Stimulated activated CD4-positive, alpha-beta T cell treated with anti-CD3 and anti-CD28 coated beads, Interleukin-2, amount 100 ng/mL, for 48 hours (primary cell): ENCODE measurements at regions not wholly inside any gene's neighbourhood (a gene's known extent, or its start where the extent isn't known, plus 50 kb on each side); places are given as distances from the start of the nearest gene placed in this dataset.
"Not testable (repeated sequence)": the region's sequence is repeated elsewhere in the genome, so short reads cannot be mapped to it uniquely, and the experiment has no call there.

Experiments
- DNase-seq, 2 donors: peaks; one replicate each; pipeline ENCODE4 v3.0.0-alpha.2; 2020

- not testable (repeated sequence) for DNase-seq
These were observed 97.5 kb downstream of the ZNF664 start for GRCh38 chr12:124070394-124071074.

GRCh38 chr12:124071075-124071443 lies 98.0 kb downstream of the ZNF664 start:
- no peak for DNase-seq

GRCh38 chr12:124073356-124074035 lies 100.5 kb downstream of the ZNF664 start:
- no peak for DNase-seq

- DNase-seq: no peak
These were observed 102.8 kb downstream of the ZNF664 start for GRCh38 chr12:124075841-124076240.

- DNase-seq: no peak
These were observed 104.7 kb downstream of the ZNF664 start for GRCh38 chr12:124077701-124078100.

DNA sequence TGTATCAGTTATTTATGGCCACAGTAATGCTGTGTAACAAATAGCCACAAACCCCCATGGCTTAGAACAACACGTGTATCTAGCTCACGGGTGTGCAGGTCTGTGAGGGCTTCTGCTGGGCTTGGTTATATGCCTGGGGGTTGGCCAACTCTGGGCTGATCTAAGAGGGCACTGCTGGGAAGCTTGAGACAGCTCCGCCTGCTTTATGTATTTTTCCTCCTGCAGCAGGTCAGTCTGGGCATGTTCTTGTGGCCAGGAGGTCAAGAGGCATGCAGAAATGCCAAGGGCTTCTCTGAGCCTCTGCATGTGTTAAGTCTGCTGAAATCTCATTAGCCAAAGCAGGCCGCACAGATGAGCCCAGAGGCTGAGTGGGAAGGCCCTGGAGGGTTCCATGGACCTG lies 105.8 kb downstream of the ZNF664 start:
- DNase-seq: no peak

GRCh38 chr12:124080649-124081048 lies 107.6 kb downstream of the ZNF664 start:
- no peak for DNase-seq

DNA sequence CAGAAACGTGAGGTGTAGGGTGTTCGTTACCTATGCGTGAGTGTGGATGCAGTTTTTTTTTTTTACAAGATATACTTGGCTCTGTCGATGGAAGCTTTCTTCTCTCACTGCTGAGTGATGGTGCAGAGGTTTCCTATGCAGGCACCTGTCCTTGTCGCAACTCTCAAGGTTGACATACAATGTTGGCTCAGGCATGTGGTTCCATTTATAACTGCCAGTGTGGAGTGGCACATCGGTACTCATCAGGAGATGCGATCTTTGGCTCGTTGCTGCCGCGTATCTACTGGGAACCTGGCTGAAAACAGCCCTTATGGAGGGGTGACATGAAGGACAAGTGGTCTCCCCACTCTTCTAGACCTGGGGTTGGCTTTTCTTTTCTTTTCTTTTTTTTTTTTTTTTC lies 109.0 kb downstream of the ZNF664 start:
- no peak for DNase-seq

DNA sequence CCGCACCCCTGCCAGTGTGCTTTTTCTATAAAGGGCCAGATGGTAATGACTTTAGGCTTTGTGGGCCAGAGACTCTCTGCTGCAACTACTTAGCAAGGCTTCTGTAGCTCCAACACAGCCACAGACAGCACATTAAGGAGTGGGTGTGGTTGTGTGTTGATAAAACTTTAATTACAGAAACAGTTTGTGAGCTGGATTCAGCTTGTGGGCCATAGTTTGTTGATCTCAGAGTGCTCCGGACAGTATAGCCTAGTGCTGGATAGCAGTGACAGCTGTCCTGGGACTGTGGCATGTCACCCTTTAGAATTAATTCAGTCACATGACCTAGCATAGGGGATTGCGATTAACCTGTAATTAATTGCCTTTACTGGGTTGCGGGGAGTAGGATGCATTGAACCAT lies 109.7 kb downstream of the ZNF664 start:
- no peak for DNase-seq

GRCh38 chr12:124083708-124084107 lies 110.7 kb downstream of the ZNF664 start:
- no peak for DNase-seq

DNA sequence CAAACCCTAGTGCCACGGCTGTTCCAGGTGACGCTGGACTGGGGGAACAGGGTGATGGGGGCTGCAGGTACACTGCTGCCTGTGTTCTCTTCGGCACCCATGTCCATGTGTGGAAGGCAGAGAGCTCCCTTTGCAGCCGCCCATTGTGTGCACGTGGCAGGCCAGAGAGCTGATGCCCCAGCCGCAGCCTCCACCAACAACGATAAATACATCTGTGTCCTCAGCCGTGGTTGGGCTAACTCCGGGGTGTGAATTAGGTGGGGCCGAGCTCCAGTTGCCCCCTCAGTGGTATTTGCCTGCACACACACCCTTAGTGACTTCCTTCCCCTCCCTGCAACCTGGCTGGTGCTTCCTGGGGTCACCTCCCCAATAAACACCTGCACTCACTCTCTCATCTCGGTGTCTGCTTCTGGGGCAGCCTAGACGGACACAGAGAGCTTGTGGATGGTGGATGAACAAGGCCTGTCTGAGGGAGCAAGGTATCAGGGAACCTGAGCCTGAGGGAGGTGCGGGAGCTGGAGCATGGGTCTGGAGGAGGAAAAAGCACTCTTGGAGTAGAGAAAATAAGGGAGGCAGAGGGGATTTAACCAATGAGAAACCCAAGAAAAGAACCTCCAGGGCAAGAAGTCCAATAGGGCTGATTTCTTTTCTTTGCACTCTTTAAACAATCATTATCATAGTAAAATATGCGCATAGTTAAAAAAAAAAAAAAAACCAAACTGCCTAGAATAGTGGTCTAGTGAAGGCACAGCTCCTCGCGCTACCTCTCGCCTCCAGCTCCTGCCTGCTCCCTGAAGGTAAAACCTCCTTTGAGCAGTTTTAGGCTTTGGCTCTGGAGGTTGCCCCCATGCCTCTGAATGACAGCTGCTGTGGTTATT lies 112.6 kb downstream of the ZNF664 start:
- DNase-seq: no peak

DNA sequence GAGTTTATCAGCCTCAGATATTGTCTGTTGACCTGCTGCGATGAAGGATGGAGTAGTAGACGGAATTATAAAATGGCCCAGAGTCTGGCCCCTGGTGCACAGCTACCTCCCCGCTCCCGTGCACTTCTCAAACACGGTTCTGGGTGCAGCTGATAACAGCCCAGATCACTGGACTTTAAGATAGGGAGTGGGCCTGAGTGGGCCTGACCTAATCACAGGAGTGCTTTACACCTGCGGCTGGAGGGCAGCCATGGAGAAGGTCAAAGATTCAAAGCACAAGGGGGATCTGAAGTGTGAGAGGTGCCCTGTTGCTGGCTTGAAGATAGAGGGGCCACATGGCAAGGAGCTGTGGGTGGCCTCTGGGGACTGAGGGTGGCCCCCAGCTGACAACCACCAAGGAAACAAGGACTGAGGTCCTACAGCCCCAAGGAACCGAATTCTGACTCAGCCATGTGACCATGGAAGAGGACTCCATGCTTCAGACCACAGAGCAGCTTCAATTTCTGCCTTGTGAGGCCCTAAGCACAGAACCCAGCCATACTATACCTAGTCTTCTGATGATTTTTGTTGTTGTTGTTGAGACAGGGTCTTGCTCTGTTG lies 113.4 kb downstream of the ZNF664 start:
- DNase-seq: no peak

DNA sequence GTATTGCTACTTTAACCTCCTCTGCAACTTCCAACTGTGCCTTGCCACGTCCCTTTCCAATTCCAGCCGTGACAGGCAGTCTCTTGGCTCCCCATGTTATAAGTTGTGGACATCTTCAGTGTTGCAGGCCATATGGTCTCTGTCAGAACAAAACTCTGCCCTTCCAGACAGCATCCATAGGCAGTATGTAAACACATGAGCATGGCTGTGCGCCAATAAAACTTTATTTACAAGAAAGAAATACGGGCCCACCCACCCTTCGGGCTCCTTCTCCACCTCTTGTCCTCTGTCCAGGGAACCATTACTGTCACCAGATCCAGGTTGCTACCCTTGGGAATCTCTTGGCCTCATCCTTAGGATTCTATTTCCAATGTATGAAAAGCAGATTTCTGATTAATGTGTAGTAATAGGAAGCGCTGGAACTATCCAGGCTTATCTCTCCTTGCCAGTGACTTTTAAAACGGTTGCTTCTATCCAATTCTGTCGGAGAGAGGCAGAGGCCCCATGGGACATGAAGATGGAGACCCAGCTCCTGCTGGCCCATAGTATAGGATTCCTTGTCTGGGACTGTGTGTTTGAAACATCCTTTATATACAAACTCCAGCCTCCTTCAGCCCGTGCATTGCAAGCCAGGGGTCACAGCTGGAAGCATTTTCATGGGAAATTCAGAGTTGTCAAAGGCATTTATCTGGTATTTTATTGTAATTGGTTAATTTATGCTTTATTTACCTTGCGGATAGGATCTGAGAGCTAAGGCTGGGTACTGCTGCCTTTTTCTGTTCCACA lies 114.4 kb downstream of the ZNF664 start:
- DNase-seq: no peak

- DNase-seq: no peak
These were observed 115.3 kb downstream of the ZNF664 start for GRCh38 chr12:124088217-124088907.

DNA sequence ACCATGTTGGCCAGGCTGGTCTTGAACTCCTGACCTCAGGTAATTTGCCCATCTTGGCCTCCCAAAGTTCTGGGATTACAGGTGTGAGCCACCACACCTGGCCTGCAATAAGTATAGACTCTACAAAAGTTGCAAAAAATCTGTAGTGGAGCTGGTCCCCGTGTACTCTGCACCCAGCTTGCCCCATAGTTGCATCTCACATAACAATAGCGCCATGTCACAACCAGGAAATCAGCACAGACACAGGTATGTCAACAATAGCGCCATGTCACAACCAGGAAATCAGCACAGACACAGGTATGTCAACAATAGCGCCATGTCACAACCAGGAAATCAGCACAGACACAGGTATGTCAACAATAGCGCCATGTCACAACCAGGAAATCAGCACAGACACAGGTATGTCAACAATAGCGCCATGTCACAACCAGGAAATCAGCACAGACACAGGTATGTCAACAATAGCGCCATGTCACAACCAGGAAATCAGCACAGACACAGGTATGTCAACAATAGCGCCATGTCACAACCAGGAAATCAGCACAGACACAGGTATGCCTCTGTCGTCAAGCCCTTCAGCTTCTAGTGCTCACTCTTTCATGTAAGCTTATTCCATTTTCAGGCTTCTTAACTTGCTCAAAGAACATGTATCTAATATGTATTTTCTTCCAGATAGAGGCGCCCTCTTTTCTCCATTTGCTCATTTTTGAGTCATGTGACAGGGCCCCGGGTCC lies 116.3 kb downstream of the ZNF664 start:
- not testable (repeated sequence) for DNase-seq

DNA sequence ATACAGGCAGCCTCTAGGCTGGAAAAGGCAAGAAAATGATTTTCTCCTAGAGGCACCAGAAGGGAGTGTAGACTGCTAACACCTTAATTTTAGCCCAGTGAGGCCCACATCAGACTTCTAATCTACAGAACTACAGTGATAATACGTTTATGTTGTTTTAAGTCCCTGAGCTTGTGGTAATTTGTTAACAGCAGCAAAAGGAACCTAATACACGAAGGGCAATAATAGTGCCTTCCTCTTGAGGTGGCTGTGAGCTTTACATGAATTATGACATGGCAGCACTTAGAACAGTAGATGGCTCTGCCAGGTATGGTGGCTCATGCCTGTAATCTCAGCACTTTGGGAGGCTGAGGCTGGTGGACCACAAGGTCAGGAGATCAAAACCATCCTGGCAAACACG lies 118.8 kb downstream of the ZNF664 start:
- DNase-seq: no peak

GRCh38 chr12:124092532-124092931 lies 119.5 kb downstream of the ZNF664 start:
- DNase-seq: not testable (repeated sequence)

DNA sequence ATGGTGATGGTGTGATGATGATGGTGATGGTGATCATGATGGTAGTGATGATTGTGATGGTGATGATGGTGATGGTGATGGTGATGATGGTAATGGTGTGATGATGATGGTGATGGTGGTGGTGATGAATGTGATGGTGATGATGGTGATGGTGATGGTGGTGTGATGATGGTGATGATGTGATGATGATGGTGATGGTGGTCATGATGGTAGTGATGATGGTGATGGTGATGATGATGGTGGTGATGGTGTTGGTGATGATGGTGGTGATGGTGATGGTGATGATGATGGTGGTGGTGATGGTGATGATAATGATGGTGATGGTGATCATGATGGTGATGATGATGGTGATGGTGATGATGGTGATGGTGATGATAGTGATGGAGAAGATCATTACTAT lies 120.3 kb downstream of the ZNF664 start:
- DNase-seq: no peak

DNA sequence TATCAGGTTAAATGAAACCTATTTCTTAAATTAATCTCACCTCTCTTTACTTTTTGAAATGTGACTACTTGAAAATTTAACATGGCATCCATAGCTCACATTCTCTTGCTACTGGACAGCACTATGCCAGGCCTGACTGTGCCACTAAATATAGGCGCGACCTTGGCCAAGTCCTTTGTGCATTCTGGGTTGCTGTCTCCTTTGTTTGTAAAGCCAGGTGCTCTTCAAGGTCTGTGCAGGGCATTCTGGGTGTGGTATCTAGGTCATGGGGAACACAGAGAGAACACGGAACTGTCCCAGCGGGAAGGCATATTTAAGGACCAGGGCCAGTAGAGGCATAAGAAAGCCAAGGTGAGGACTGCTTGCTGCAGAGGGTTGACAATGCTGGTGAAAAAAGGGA lies 121.2 kb downstream of the ZNF664 start:
- no peak for DNase-seq

DNA sequence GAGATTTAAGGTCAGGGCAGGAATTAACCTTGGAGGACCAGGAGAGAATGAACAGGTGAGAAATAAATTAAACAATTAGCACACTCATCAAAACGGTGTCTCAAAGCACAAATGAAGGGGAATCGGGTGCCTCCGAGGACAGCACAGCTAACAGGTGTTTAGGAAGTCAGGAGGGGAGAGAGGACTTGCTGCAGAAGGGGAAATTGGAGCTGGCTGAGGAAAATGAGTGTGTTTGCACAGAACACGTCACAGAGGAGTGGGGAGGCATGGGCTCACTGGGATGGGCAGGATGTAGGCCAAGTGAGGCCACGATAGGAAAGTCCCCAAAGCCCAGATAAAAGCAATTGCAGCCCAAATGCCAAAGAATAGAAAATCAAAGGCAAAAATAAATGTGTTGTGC lies 121.7 kb downstream of the ZNF664 start:
- no peak for DNase-seq

DNA sequence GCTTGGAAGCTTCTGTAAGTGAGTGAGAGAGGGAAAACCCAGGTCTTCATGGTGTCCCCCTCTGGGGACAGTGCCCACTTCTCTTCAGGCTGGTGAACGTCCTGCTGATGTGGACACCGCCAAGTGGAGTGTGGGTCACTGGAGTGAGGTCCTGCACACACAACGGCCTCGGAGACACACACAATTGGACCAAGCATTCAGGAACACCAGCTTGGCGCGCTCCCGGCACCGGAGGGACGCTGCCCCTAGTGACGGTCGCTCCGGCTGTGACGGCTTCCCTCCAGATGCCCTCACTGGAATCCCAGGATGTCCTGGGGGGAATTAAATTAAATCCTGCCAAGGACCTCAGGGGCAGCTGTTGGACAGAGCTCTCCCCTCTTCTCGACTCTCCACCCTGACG lies 123.1 kb downstream of the ZNF664 start:
- DNase-seq: no peak
